ENCODE measurements at regions not wholly inside any gene's neighbourhood (a gene's known extent, or its start where the extent isn't known, plus 50 kb on each side); places are given as distances from the start of the nearest gene placed in this dataset.

GRCh38 chr4:74667944-74668343 lies 126.4 kb downstream of the BTC start:
- no peaks in the 10 kb centered on the region for H3K36me3 Mint-ChIP-seq (ENCODE audit: low read depth, unreplicated experiment)
- no peak for TF ChIP-seq EZH2 (IDR thresholded peaks at IDR 0.05; ENCODE audit: insufficient read depth, low read length)
- no peak for TF ChIP-seq CTCF (IDR thresholded peaks at IDR 0.05; ENCODE audit: insufficient read depth, low read depth, low read length)
- Histone ChIP-seq H2AFZ (ENCODE audit: low read depth, low read length) (no peak overlapping the region), H3K9me3 (ENCODE audit: insufficient read depth, low read depth, low read length) (no peaks in the 10 kb centered on the region), H3K79me2 (ENCODE audit: insufficient read depth, low read length) (no peaks in the 10 kb centered on the region), H3K4me3 (ENCODE audit: insufficient read depth, low read depth, low read length) (no peak overlapping the region), H4K20me1 (ENCODE audit: insufficient read depth, low read length) (no peaks in the 10 kb centered on the region), H3K36me3 (ENCODE audit: insufficient read depth, low read length) (no peaks in the 10 kb centered on the region), H3K27ac (ENCODE audit: low read depth, low read length) (no peak overlapping the region), H3K4me2 (ENCODE audit: low read length) (no peak overlapping the region), H3K9ac (ENCODE audit: low read length) (no peak overlapping the region), H3K4me1 (ENCODE audit: insufficient read depth, low read length) (no peaks in the 10 kb centered on the region), H3K27me3 (ENCODE audit: insufficient read depth, low read length) (peaks cover 5% of the 10 kb centered on the region)
- peaks cover 2% of the 10 kb centered on the region for H3K27me3 Mint-ChIP-seq (ENCODE audit: low read depth, unreplicated experiment)
- H3K9me3 Mint-ChIP-seq (ENCODE audit: unreplicated experiment) = no peaks in the 10 kb centered on the region
- FAIRE-seq (no peak), DNase-seq (ENCODE audit: low read depth) (no peak)
- peaks cover 1% of the 10 kb centered on the region for H3K4me1 Mint-ChIP-seq (ENCODE audit: low read depth, unreplicated experiment)
- H3K4me3 Mint-ChIP-seq (ENCODE audit: unreplicated experiment) = no peak overlapping the region
- H3K27ac Mint-ChIP-seq (ENCODE audit: unreplicated experiment) = no peak overlapping the region

GRCh38 chr4:74669702-74670101 lies 124.6 kb downstream of the BTC start:
- Histone ChIP-seq H3K4me1 (ENCODE audit: insufficient read depth, low read length) (no peaks in the 10 kb centered on the region), H2AFZ (ENCODE audit: low read depth, low read length) (no peak overlapping the region), H3K79me2 (ENCODE audit: insufficient read depth, low read length) (no peaks in the 10 kb centered on the region), H3K4me2 (ENCODE audit: low read length) (no peak overlapping the region), H3K4me3 (ENCODE audit: insufficient read depth, low read depth, low read length) (no peak overlapping the region), H3K9ac (ENCODE audit: low read length) (no peak overlapping the region), H3K27me3 (ENCODE audit: insufficient read depth, low read length) (peaks cover 7% of the 10 kb centered on the region), H3K9me3 (ENCODE audit: insufficient read depth, low read depth, low read length) (no peaks in the 10 kb centered on the region), H3K36me3 (ENCODE audit: insufficient read depth, low read length) (no peaks in the 10 kb centered on the region), H3K27ac (ENCODE audit: low read depth, low read length) (no peak overlapping the region), H4K20me1 (ENCODE audit: insufficient read depth, low read length) (no peaks in the 10 kb centered on the region)
- H3K9me3 Mint-ChIP-seq (ENCODE audit: unreplicated experiment) = no peaks in the 10 kb centered on the region
- TF ChIP-seq CTCF (IDR thresholded peaks at IDR 0.05; ENCODE audit: insufficient read depth, low read depth, low read length) (no peak), EZH2 (IDR thresholded peaks at IDR 0.05; ENCODE audit: insufficient read depth, low read length) (no peak)
- no peak overlapping the region for H3K27ac Mint-ChIP-seq (ENCODE audit: unreplicated experiment)
- no peak for DNase-seq (ENCODE audit: low read depth)
- FAIRE-seq = no peak
- peaks cover 1% of the 10 kb centered on the region for H3K4me1 Mint-ChIP-seq (ENCODE audit: low read depth, unreplicated experiment)
- H3K27me3 Mint-ChIP-seq (ENCODE audit: low read depth, unreplicated experiment) = peaks cover 2% of the 10 kb centered on the region
- H3K36me3 Mint-ChIP-seq (ENCODE audit: low read depth, unreplicated experiment) = no peaks in the 10 kb centered on the region
- H3K4me3 Mint-ChIP-seq (ENCODE audit: unreplicated experiment) = no peak overlapping the region

GRCh38 chr4:74670583-74670982 lies 123.7 kb downstream of the BTC start:
- Mint-ChIP-seq H3K27me3 (ENCODE audit: low read depth, unreplicated experiment) (peaks cover 2% of the 10 kb centered on the region), H3K4me1 (ENCODE audit: low read depth, unreplicated experiment) (peaks cover 1% of the 10 kb centered on the region), H3K4me3 (ENCODE audit: unreplicated experiment) (no peak overlapping the region), H3K9me3 (ENCODE audit: unreplicated experiment) (no peaks in the 10 kb centered on the region), H3K27ac (ENCODE audit: unreplicated experiment) (no peak overlapping the region), H3K36me3 (ENCODE audit: low read depth, unreplicated experiment) (no peaks in the 10 kb centered on the region)
- no peaks in the 10 kb centered on the region for H3K9me3 ChIP-seq (ENCODE audit: insufficient read depth, low read depth, low read length)
- no peaks in the 10 kb centered on the region for H3K4me1 ChIP-seq (ENCODE audit: insufficient read depth, low read length)
- no peak overlapping the region for H3K4me3 ChIP-seq (ENCODE audit: insufficient read depth, low read depth, low read length)
- TF ChIP-seq EZH2 (IDR thresholded peaks at IDR 0.05; ENCODE audit: insufficient read depth, low read length) = no peak
- TF ChIP-seq CTCF (IDR thresholded peaks at IDR 0.05; ENCODE audit: insufficient read depth, low read depth, low read length) = no peak
- no peak for DNase-seq (ENCODE audit: low read depth)
- H3K79me2 ChIP-seq (ENCODE audit: insufficient read depth, low read length) = no peaks in the 10 kb centered on the region
- no peak overlapping the region for H3K27ac ChIP-seq (ENCODE audit: low read depth, low read length)
- no peaks in the 10 kb centered on the region for H4K20me1 ChIP-seq (ENCODE audit: insufficient read depth, low read length)
- H3K27me3 ChIP-seq (ENCODE audit: insufficient read depth, low read length) = peaks cover 7% of the 10 kb centered on the region
- no peak overlapping the region for H3K4me2 ChIP-seq (ENCODE audit: low read length)
- FAIRE-seq = no peak
- H2AFZ ChIP-seq (ENCODE audit: low read depth, low read length) = no peak overlapping the region
- H3K9ac ChIP-seq (ENCODE audit: low read length) = no peak overlapping the region
- H3K36me3 ChIP-seq (ENCODE audit: insufficient read depth, low read length) = no peaks in the 10 kb centered on the region
